A549 (cell line): ENCODE measurements at regions not wholly inside any gene's neighbourhood (a gene's known extent, or its start where the extent isn't known, plus 50 kb on each side); places are given as distances from the start of the nearest gene placed in this dataset.

ENCODE experiments used
- ATAC-seq, 2 experiments: fragments of 200-7000 bp in 1 of 2; fragments of >200 bp in 1 of 2; cut with Nextera tagmentation in 1 of 2; cut with Tn5 transposase in 1 of 2; 3 replicates each; pipeline versions ENCODE4 v1.8.0 to v1.9.1; 2018 to 2020; ENCODE audit warnings: mild to moderate bottlenecking in 1 of 2, moderate library complexity in 1 of 2
- CTCF ChIA-PET: fragments of 300-600 bp; sonication (Branson Sonifier 250); formaldehyde crosslinking; extraction: SDS; loops from one replicate; lab custom pipeline; 2021; ENCODE audit warnings: antibody characterized with exemption, inconsistent platforms; lab: Yijun Ruan, JAX
- POLR2A ChIA-PET: fragments of 350-600 bp; formaldehyde crosslinking; extraction: SDS; loops from one replicate; lab custom pipeline; 2021; ENCODE audit warnings: antibody characterized with exemption, inconsistent platforms; lab: Yijun Ruan, JAX
- DNase-seq, 2 experiments: peaks; one replicate each; pipeline versions ENCODE4 v3.0.0 to v3.0.0-alpha.2; 2011 to 2016; ENCODE audit warnings: low read depth in 1 of 2, low spot score in 1 of 2
- FAIRE-seq: peaks from 2 replicates; lab custom pipeline; 2011; peaks lifted over from hg19 to GRCh38; lab: Jason Lieb, UNC
- H3K27ac ChIP-seq, 2 experiments: fragments of >200 bp; sonication (Bioruptor Twin); formaldehyde crosslinking; 3 replicates each; pipeline ENCODE4 v1.5.1; 2016 to 2017
- H3K4me1 ChIP-seq: fragments of >200 bp; sonication (Bioruptor Twin); formaldehyde crosslinking; 3 replicates; pipeline ENCODE4 v1.6.1; 2016
- H3K4me2 ChIP-seq: fragments of >200 bp; sonication (Bioruptor Twin); formaldehyde crosslinking; 3 replicates; pipeline ENCODE4 v1.6.1; 2016
- H3K4me3 ChIP-seq: fragments of >200 bp; sonication (Bioruptor Twin); formaldehyde crosslinking; 3 replicates; pipeline ENCODE4 v1.5.1; 2016
- H3K9me3 ChIP-seq: fragments of >200 bp; sonication (Bioruptor Twin); formaldehyde crosslinking; 3 replicates; pipeline ENCODE4 v1.6.1; 2016
- ATOH8 ChIP-seq: fragments of 250-450 bp; sonication (Bioruptor Pico); IDR thresholded peaks from 2 replicates; pipeline ENCODE4 v1.5.0; 2020; ENCODE audit warnings: low read depth, mild to moderate bottlenecking, moderate library complexity
- BHLHE40 ChIP-seq: IDR thresholded peaks from 2 replicates; pipeline ENCODE4 v1.6.1; 2012; ENCODE audit warnings: low read depth, low read length, inconsistent platforms
- CBX2 ChIP-seq: fragments of 200-600 bp; sonication (generic); IDR thresholded peaks from 2 replicates; pipeline ENCODE4 v1.6.1; 2016; ENCODE audit warnings: low read depth, mild to moderate bottlenecking, borderline replicate concordance
- CEBPB ChIP-seq, 2 experiments: fragments of >200 bp in 1 of 2; sonication (Bioruptor Twin) in 1 of 2; formaldehyde crosslinking in 1 of 2; IDR thresholded peaks; 2 replicates each; pipeline ENCODE4 v1.6.1; 2012 to 2016
- E2F6 ChIP-seq: IDR thresholded peaks from 2 replicates; pipeline ENCODE4 v1.6.1; 2012; ENCODE audit warnings: low read depth, borderline replicate concordance
- EHMT2 ChIP-seq: fragments of 200-600 bp; sonication (generic); IDR thresholded peaks from 2 replicates; pipeline ENCODE4 v1.6.1; 2016; ENCODE audit warnings: antibody characterized with exemption, low read depth, mild to moderate bottlenecking, moderate library complexity
- ELK1 ChIP-seq: fragments of 150-350 bp; IDR thresholded peaks from 2 replicates; pipeline ENCODE4 v1.6.1; 2014; ENCODE audit warnings: low read depth, mild to moderate bottlenecking, low read length
- FOSB ChIP-seq: fragments of 250-450 bp; sonication (Bioruptor Pico); IDR thresholded peaks from 2 replicates; pipeline ENCODE4 v1.5.0; 2020; ENCODE audit warnings: mild to moderate bottlenecking, moderate library complexity
- GATA3 ChIP-seq: IDR thresholded peaks from 2 replicates; pipeline ENCODE4 v1.6.1; 2012; ENCODE audit warnings: borderline replicate concordance
- HEYL ChIP-seq: fragments of 250-450 bp; sonication (Bioruptor Pico); IDR thresholded peaks from 2 replicates; pipeline ENCODE4 v1.8.0; 2021; ENCODE audit warnings: mild to moderate bottlenecking, moderate library complexity
- HMGXB4 ChIP-seq: fragments of 250-450 bp; sonication (Bioruptor Pico); IDR thresholded peaks from 2 replicates; pipeline ENCODE4 v1.5.0; 2021; ENCODE audit warnings: mild to moderate bottlenecking, moderate library complexity, borderline replicate concordance
- HOXA7 ChIP-seq: fragments of 250-450 bp; sonication (Bioruptor Pico); IDR thresholded peaks from 2 replicates; pipeline ENCODE4 v1.5.0; 2020; ENCODE audit warnings: mild to moderate bottlenecking, moderate library complexity
- HOXB13 ChIP-seq: fragments of 250-450 bp; sonication (Bioruptor Pico); IDR thresholded peaks from 2 replicates; pipeline ENCODE4 v1.5.0; 2020; ENCODE audit warnings: low read depth, mild to moderate bottlenecking, moderate library complexity
- HOXB5 ChIP-seq: fragments of 250-450 bp; sonication (Bioruptor Pico); IDR thresholded peaks from 2 replicates; pipeline ENCODE4 v1.5.0; 2020; ENCODE audit warnings: mild to moderate bottlenecking, moderate library complexity
- KDM1A ChIP-seq: fragments of 200-600 bp; sonication (generic); IDR thresholded peaks from 2 replicates; pipeline ENCODE4 v1.6.1; 2016; ENCODE audit warnings: low read depth, mild to moderate bottlenecking
- KDM5A ChIP-seq: fragments of 200-600 bp; sonication (generic); IDR thresholded peaks from 2 replicates; pipeline ENCODE4 v1.6.1; 2016; ENCODE audit warnings: antibody characterized with exemption, mild to moderate bottlenecking
- MAFK ChIP-seq: fragments of 450-650 bp; IDR thresholded peaks from 2 replicates; pipeline ENCODE4 v1.6.1; 2014; ENCODE audit not compliant: partially characterized antibody
- MAZ ChIP-seq: fragments of 150-350 bp; IDR thresholded peaks from 2 replicates; pipeline ENCODE4 v1.6.1; 2014; ENCODE audit warnings: antibody characterized with exemption, low read depth, low read length, borderline replicate concordance
- NPAS2 ChIP-seq: fragments of 250-450 bp; sonication (Bioruptor Pico); IDR thresholded peaks from 2 replicates; pipeline ENCODE4 v1.8.0; 2022; ENCODE audit warnings: mild to moderate bottlenecking, moderate library complexity, borderline replicate concordance
- PHF8 ChIP-seq: fragments of 200-600 bp; sonication (generic); IDR thresholded peaks from 2 replicates; pipeline ENCODE4 v1.6.1; 2016; ENCODE audit warnings: low read depth, mild to moderate bottlenecking, antibody characterized with exemption, moderate library complexity, borderline replicate concordance
- RARB ChIP-seq: fragments of 250-450 bp; sonication (Bioruptor Pico); IDR thresholded peaks from 2 replicates; pipeline ENCODE4 v1.8.0; 2021; ENCODE audit warnings: mild to moderate bottlenecking, moderate library complexity
- RCOR1 ChIP-seq: fragments of 150-350 bp; IDR thresholded peaks from 2 replicates; pipeline ENCODE4 v1.6.1; 2014; ENCODE audit warnings: antibody characterized with exemption, low read length, low read depth
- RFX5 ChIP-seq: fragments of 450-650 bp; IDR thresholded peaks from 2 replicates; pipeline ENCODE4 v1.7.1; 2014; ENCODE audit warnings: antibody characterized with exemption, mild to moderate bottlenecking, moderate library complexity
- RNF2 ChIP-seq: fragments of 200-600 bp; sonication (generic); IDR thresholded peaks from 2 replicates; pipeline ENCODE4 v1.6.1; 2016; ENCODE audit warnings: low read depth, mild to moderate bottlenecking, antibody characterized with exemption, moderate library complexity, borderline replicate concordance
- SREBF2 ChIP-seq: fragments of 450-650 bp; IDR thresholded peaks from 2 replicates; pipeline ENCODE4 v1.6.1; 2014; ENCODE audit warnings: mild to moderate bottlenecking, moderate library complexity
- TP53 ChIP-seq: fragments of 250-450 bp; sonication (Bioruptor Pico); IDR thresholded peaks from 2 replicates; pipeline ENCODE4 v1.5.0; 2021; ENCODE audit warnings: mild to moderate bottlenecking, moderate library complexity
- USF2 ChIP-seq: fragments of 450-650 bp; IDR thresholded peaks from 2 replicates; pipeline ENCODE4 v1.6.1; 2014; ENCODE audit warnings: antibody characterized with exemption
- ZC3H11A ChIP-seq: fragments of 450-650 bp; IDR thresholded peaks from 2 replicates; pipeline ENCODE4 v1.6.1; 2014; ENCODE audit warnings: antibody characterized with exemption, mild to moderate bottlenecking
- ZFP36 ChIP-seq: fragments of 450-650 bp; IDR thresholded peaks from 2 replicates; pipeline ENCODE4 v1.6.1; 2014; ENCODE audit warnings: borderline replicate concordance; ENCODE audit not compliant: partially characterized antibody
- ZNF302 ChIP-seq: fragments of 250-450 bp; sonication (Bioruptor Pico); IDR thresholded peaks from 2 replicates; pipeline ENCODE4 v1.9.0; 2021; ENCODE audit warnings: inconsistent platforms, mild to moderate bottlenecking, moderate library complexity
- ZSCAN20 ChIP-seq: fragments of 250-450 bp; sonication (Bioruptor Pico); IDR thresholded peaks from 2 replicates; pipeline ENCODE4 v1.8.0; 2022; ENCODE audit warnings: mild to moderate bottlenecking, moderate library complexity
- WGBS: methylation state at CpG from one replicate; pipeline ENCODE4 v1.1.6; 2017; ENCODE audit errors: missing lambda C conversion rate; 5-methylcytosine and 5-hydroxymethylcytosine counted together

GRCh38 chr7:46156853-46157252, 235.8 kb upstream of the IGFBP3 start:
- FAIRE-seq = no peak
- Histone ChIP-seq H3K4me3 (no peak overlapping the region), H3K9me3 (no peaks in the 10 kb centered on the region), H3K27ac (no peak overlapping the region), H3K4me2 (no peak overlapping the region), H3K4me1 (peaks cover 32% of the 10 kb centered on the region)
- ChIA-PET POLR2A (no interaction called here), CTCF (no interaction called here)
- TF ChIP-seq ZFP36 = no peak
- no peak for TF ChIP-seq ZC3H11A
- TF ChIP-seq HOXA7 (CRISPR knock-in tag) = no peak
- no peak for TF ChIP-seq RFX5
- TF ChIP-seq RNF2 = no peak
- no peak for TF ChIP-seq HOXB5 (CRISPR knock-in tag)
- no peak for TF ChIP-seq HOXB13 (CRISPR knock-in tag)
- TF ChIP-seq NPAS2 (CRISPR knock-in tag) = no peak
- TF ChIP-seq ZSCAN20 (CRISPR knock-in tag) = no peak
- TF ChIP-seq TP53 (CRISPR knock-in tag) = no peak
- no peak for TF ChIP-seq RCOR1
- no peak for TF ChIP-seq CBX2
- no peak for TF ChIP-seq MAFK
- TF ChIP-seq FOSB (CRISPR knock-in tag) = no peak
- no peak for TF ChIP-seq KDM5A
- TF ChIP-seq PHF8 = no peak
- no peak for TF ChIP-seq ZNF302 (CRISPR knock-in tag)
- TF ChIP-seq MAZ = no peak
- TF ChIP-seq EHMT2 = no peak
- no peak for DNase-seq
- 70% methylated on average over 2 of the region's 2 CpGs for WGBS
- no peak for ATAC-seq

- FAIRE-seq = no peak
- POLR2A ChIA-PET = no interaction called here
- no peak overlapping the region for H3K27ac ChIP-seq
- no peaks in the 10 kb centered on the region for H3K9me3 ChIP-seq
- DNase-seq = no peak
- ATAC-seq = no peak
- CTCF ChIA-PET = interaction anchor here (1.0 kb wide), 2 partner anchors 233 to 528 kb away, joined by 3 read pairs; no protein-coding TSS in a partner anchor
- WGBS = 95% methylated on average over 3 of the region's 3 CpGs
- H3K4me2 ChIP-seq = no peak overlapping the region
- peaks cover 32% of the 10 kb centered on the region for H3K4me1 ChIP-seq
- TF ChIP-seq CEBPB (IDR thresholded peaks at IDR 0.05) (no peak), RARB (no peak), HOXB5 (CRISPR knock-in tag) (no peak), KDM1A (no peak), SREBF2 (no peak), GATA3 (no peak), HMGXB4 (no peak), FOSB (CRISPR knock-in tag) (no peak), MAFK (no peak), BHLHE40 (no peak), E2F6 (no peak), USF2 (no peak), ZNF302 (CRISPR knock-in tag) (no peak), HEYL (CRISPR knock-in tag) (no peak), ELK1 (no peak), RFX5 (no peak), ATOH8 (no peak)
- TF ChIP-seq, all 56 proteins: peak for 0
- H3K4me3 ChIP-seq = no peak overlapping the region
Observed at GRCh38 chr7:46156086-46156485, 235.0 kb upstream of the IGFBP3 start.
